ACHN (cell line): ENCODE measurements at regions not wholly inside any gene's neighbourhood (a gene's known extent, or its start where the extent isn't known, plus 50 kb on each side); places are given as distances from the start of the nearest gene placed in this dataset.
A peak's percentile ranks its signal among the peaks of the same experiment; 100 is the strongest.

ENCODE experiments used
- DNase-seq: peaks from one replicate; pipeline ENCODE4 v3.0.0-alpha.2; 2015
- in situ Hi-C: cut with HindIII; loops from 2 replicates; pipeline ENCODE4 v1.10.0; 2017; ENCODE audit warnings: low sequenced_read_pairs, low pct_ligation_motif_present, low pct_unique_long_range_greater_than_20kb

- DNase-seq = peak; percentile 52
- in situ Hi-C loops = no loop called here
These were observed 51.2 kb upstream of the UBR2 start for GRCh38 chr6:42512579-42512978.

- peak; percentile 16 for DNase-seq
- in situ Hi-C loops = no loop called here
These were observed 51.9 kb upstream of the UBR2 start for GRCh38 chr6:42511803-42512422.

GRCh38 chr6:42510795-42511194 lies 53.0 kb upstream of the UBR2 start:
- no peak for DNase-seq
- in situ Hi-C loops = no loop called here

GRCh38 chr6:42509765-42510164 lies 54.1 kb upstream of the UBR2 start:
- in situ Hi-C loops = no loop called here
- DNase-seq = no peak

GRCh38 chr6:42509256-42509655 lies 54.6 kb upstream of the UBR2 start:
- in situ Hi-C loops = no loop called here
- DNase-seq = no peak

GRCh38 chr6:42507901-42508300 lies 55.9 kb upstream of the UBR2 start:
- in situ Hi-C loops = no loop called here
- DNase-seq = no peak

GRCh38 chr6:42507195-42507594 lies 55.5 kb upstream of the TRERF1 start:
- DNase-seq = no peak
- in situ Hi-C loops = no loop called here

- no peak for DNase-seq
- in situ Hi-C loops = no loop called here
These were observed 54.3 kb upstream of the TRERF1 start for GRCh38 chr6:42506070-42506469.

GRCh38 chr6:42505385-42505718 lies 53.6 kb upstream of the TRERF1 start:
- no peak for DNase-seq
- in situ Hi-C loops = no loop called here

- no peak for DNase-seq
- in situ Hi-C loops = no loop called here
These were observed 52.2 kb upstream of the TRERF1 start for GRCh38 chr6:42503894-42504293.

GRCh38 chr6:42502990-42503389 lies 51.3 kb upstream of the TRERF1 start:
- in situ Hi-C loops = no loop called here

GRCh38 chr6:42502127-42502526 lies 50.4 kb upstream of the TRERF1 start:
- DNase-seq = no peak
- in situ Hi-C loops = no loop called here

More at GRCh38 chr6:42502990-42503389, 51.3 kb upstream of the TRERF1 start:
- DNase-seq = no peak
